ENCODE measurements at regions not wholly inside any gene's neighbourhood (a gene's known extent, or its start where the extent isn't known, plus 50 kb on each side); places are given as distances from the start of the nearest gene placed in this dataset.

GRCh38 chr1:199644912-199645311 lies 382.6 kb upstream of the NR5A2 start:
- TF ChIP-seq CTCF (IDR thresholded peaks at IDR 0.05; ENCODE audit: insufficient read depth, low read length), result no peak
- TF ChIP-seq POLR2AphosphoS5 (IDR thresholded peaks at IDR 0.05; ENCODE audit: low read depth), result no peak
- TF ChIP-seq REST (IDR thresholded peaks at IDR 0.05; ENCODE audit: insufficient replicate concordance, low read depth), result no peak
- no peak for TF ChIP-seq GABPA (IDR thresholded peaks at IDR 0.05; ENCODE audit: low read depth)
- TF ChIP-seq SPI1 (IDR thresholded peaks at IDR 0.05; ENCODE audit: borderline replicate concordance, low read depth), result no peak

Measured in HL-60 (cell line).